ENCODE measurements at regions not wholly inside any gene's neighbourhood (a gene's known extent, or its start where the extent isn't known, plus 50 kb on each side); places are given as distances from the start of the nearest gene placed in this dataset.

DNA sequence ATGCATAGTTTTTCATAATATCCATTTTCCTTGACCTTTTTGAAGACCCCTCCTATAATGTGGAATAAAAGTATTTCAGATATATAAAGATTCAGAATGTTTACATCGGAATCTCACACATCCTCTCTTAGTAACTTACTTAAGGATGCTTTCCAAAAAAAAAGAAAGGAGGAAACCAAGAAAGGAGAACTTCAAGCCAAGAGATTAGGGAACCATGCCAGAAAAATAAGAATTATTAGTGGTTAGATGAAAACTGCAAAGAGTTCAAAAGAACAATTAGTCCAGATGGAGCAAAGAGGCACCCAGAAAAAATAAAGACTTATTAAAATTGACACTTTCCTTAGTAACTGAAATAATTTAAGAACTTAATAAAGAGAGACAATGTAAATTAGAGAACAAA lies 179.2 kb downstream of the DUSP6 start:
- no peak overlapping the region for H3K27ac Mint-ChIP-seq (ENCODE audit: low read depth)
- no peaks in the 10 kb centered on the region for H3K9me3 Mint-ChIP-seq
- H3K27me3 Mint-ChIP-seq, result no peaks in the 10 kb centered on the region
- ATAC-seq (replicated peaks; ENCODE audit: extremely low read depth, poor library complexity, severe bottlenecking) (no peak), DNase-seq (ENCODE audit: low spot score in 2 of 2) (no peak)
- H3K36me3 Mint-ChIP-seq (ENCODE audit: insufficient read depth), result no peaks in the 10 kb centered on the region
- H3K4me3 Mint-ChIP-seq, result no peak overlapping the region
- no peaks in the 10 kb centered on the region for H3K4me1 Mint-ChIP-seq

- Mint-ChIP-seq H3K36me3 (ENCODE audit: insufficient read depth) (no peaks in the 10 kb centered on the region), H3K27me3 (no peaks in the 10 kb centered on the region), H3K4me1 (no peaks in the 10 kb centered on the region), H3K27ac (ENCODE audit: low read depth) (no peak overlapping the region), H3K9me3 (no peaks in the 10 kb centered on the region), H3K4me3 (no peak overlapping the region)
- DNase-seq (ENCODE audit: low spot score in 2 of 2) (no peak), ATAC-seq (replicated peaks; ENCODE audit: extremely low read depth, poor library complexity, severe bottlenecking) (no peak)
These were observed 180.1 kb downstream of the DUSP6 start for GRCh38 chr12:89172224-89172623.

DNA sequence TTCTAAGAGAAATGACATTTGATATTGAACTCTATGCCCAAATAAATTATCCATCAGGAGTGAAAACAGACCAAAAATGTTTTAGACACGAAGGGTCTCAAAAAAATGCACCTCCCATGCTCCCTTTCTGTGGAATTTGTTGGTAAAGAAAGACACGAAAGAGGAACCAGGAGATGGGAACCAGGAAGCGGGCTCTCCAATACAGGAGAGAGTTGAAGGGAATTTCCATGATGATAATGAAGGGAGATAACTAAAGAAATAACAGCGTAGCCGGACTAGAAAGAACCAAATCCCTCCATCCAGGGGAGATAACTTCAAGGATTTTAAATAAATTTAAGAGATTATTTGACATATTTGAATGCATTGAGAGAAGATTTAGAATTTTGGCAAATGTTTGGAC lies 183.0 kb downstream of the DUSP6 start:
- no peak overlapping the region for H3K4me3 Mint-ChIP-seq
- H3K27ac Mint-ChIP-seq (ENCODE audit: low read depth), result no peak overlapping the region
- H3K9me3 Mint-ChIP-seq, result no peaks in the 10 kb centered on the region
- DNase-seq (ENCODE audit: low spot score in 2 of 2) (no peak), ATAC-seq (replicated peaks; ENCODE audit: extremely low read depth, poor library complexity, severe bottlenecking) (no peak)
- H3K36me3 Mint-ChIP-seq (ENCODE audit: insufficient read depth), result peaks cover 2% of the 10 kb centered on the region
- no peaks in the 10 kb centered on the region for H3K27me3 Mint-ChIP-seq
- H3K4me1 Mint-ChIP-seq, result no peaks in the 10 kb centered on the region

GRCh38 chr12:89167986-89168385 lies 184.3 kb downstream of the DUSP6 start:
- Mint-ChIP-seq H3K4me1 (no peaks in the 10 kb centered on the region), H3K27ac (ENCODE audit: low read depth) (no peak overlapping the region), H3K36me3 (ENCODE audit: insufficient read depth) (peaks cover 2% of the 10 kb centered on the region), H3K27me3 (no peaks in the 10 kb centered on the region), H3K4me3 (no peak overlapping the region), H3K9me3 (no peaks in the 10 kb centered on the region)
- DNase-seq (ENCODE audit: low spot score in 2 of 2), result no peak
- ATAC-seq (replicated peaks; ENCODE audit: extremely low read depth, poor library complexity, severe bottlenecking), result no peak

- Mint-ChIP-seq H3K36me3 (ENCODE audit: insufficient read depth) (peaks cover 2% of the 10 kb centered on the region), H3K27ac (ENCODE audit: low read depth) (no peak overlapping the region), H3K4me3 (no peak overlapping the region), H3K27me3 (no peaks in the 10 kb centered on the region), H3K9me3 (no peaks in the 10 kb centered on the region), H3K4me1 (no peaks in the 10 kb centered on the region)
- DNase-seq (ENCODE audit: low spot score in 2 of 2) (no peak), ATAC-seq (replicated peaks; ENCODE audit: extremely low read depth, poor library complexity, severe bottlenecking) (peak; percentile 22)
These were observed 185.8 kb downstream of the DUSP6 start for GRCh38 chr12:89166525-89166934.

- no peak overlapping the region for H3K4me3 Mint-ChIP-seq
- H3K27ac Mint-ChIP-seq (ENCODE audit: low read depth), result no peak overlapping the region
- H3K36me3 Mint-ChIP-seq (ENCODE audit: insufficient read depth), result peaks cover 2% of the 10 kb centered on the region
- ATAC-seq (replicated peaks; ENCODE audit: extremely low read depth, poor library complexity, severe bottlenecking) (no peak), DNase-seq (ENCODE audit: low spot score in 2 of 2) (no peak)
- no peaks in the 10 kb centered on the region for H3K4me1 Mint-ChIP-seq
- no peaks in the 10 kb centered on the region for H3K27me3 Mint-ChIP-seq
- H3K9me3 Mint-ChIP-seq, result no peaks in the 10 kb centered on the region
These were observed 186.2 kb downstream of the DUSP6 start for GRCh38 chr12:89166121-89166520.

DNA sequence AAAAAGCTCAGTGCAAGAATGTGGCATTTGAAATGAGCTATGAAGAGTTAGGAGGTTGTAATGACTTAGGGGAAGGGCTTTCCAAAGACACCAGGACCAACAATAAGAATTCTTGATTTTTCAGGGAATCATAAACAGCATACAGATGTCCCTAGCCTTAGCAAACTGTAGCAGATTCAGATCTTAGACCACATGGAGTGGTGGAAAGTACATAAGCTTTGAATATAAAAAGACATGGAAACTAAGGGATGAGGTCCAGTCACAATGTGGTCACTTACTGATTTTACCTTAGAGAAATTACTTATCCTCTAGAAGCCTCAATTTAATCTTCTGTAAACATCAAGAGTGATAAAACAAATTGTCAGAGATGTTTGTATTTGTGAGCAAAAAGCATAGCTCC lies 186.6 kb downstream of the DUSP6 start:
- no peak overlapping the region for H3K27ac Mint-ChIP-seq (ENCODE audit: low read depth)
- DNase-seq (ENCODE audit: low spot score in 2 of 2) (no peak), ATAC-seq (replicated peaks; ENCODE audit: extremely low read depth, poor library complexity, severe bottlenecking) (no peak)
- no peaks in the 10 kb centered on the region for H3K4me1 Mint-ChIP-seq
- H3K9me3 Mint-ChIP-seq, result no peaks in the 10 kb centered on the region
- no peak overlapping the region for H3K4me3 Mint-ChIP-seq
- no peaks in the 10 kb centered on the region for H3K27me3 Mint-ChIP-seq
- peaks cover 2% of the 10 kb centered on the region for H3K36me3 Mint-ChIP-seq (ENCODE audit: insufficient read depth)

- DNase-seq (ENCODE audit: low spot score in 2 of 2) (no peak), ATAC-seq (replicated peaks; ENCODE audit: extremely low read depth, poor library complexity, severe bottlenecking) (no peak)
- Mint-ChIP-seq H3K27ac (ENCODE audit: low read depth) (no peak overlapping the region), H3K4me1 (no peaks in the 10 kb centered on the region), H3K36me3 (ENCODE audit: insufficient read depth) (peaks cover 2% of the 10 kb centered on the region), H3K4me3 (no peak overlapping the region), H3K9me3 (no peaks in the 10 kb centered on the region), H3K27me3 (no peaks in the 10 kb centered on the region)
These were observed 188.4 kb downstream of the DUSP6 start for GRCh38 chr12:89163918-89164317.

- ATAC-seq (replicated peaks; ENCODE audit: extremely low read depth, poor library complexity, severe bottlenecking), result peak; percentile 43
- no peaks in the 10 kb centered on the region for H3K9me3 Mint-ChIP-seq
- H3K27ac Mint-ChIP-seq (ENCODE audit: low read depth), result no peak overlapping the region
- no peaks in the 10 kb centered on the region for H3K4me1 Mint-ChIP-seq
- no peak overlapping the region for H3K4me3 Mint-ChIP-seq
- peaks cover under 1% of the 10 kb centered on the region for H3K27me3 Mint-ChIP-seq
- H3K36me3 Mint-ChIP-seq (ENCODE audit: insufficient read depth), result peaks cover 2% of the 10 kb centered on the region
- no peak for DNase-seq (ENCODE audit: low spot score in 2 of 2)
These were observed 189.6 kb downstream of the DUSP6 start for GRCh38 chr12:89162589-89163261.

- H3K4me3 Mint-ChIP-seq, result no peak overlapping the region
- no peaks in the 10 kb centered on the region for H3K4me1 Mint-ChIP-seq
- peaks cover 2% of the 10 kb centered on the region for H3K36me3 Mint-ChIP-seq (ENCODE audit: insufficient read depth)
- H3K27me3 Mint-ChIP-seq, result peaks cover 7% of the 10 kb centered on the region
- ATAC-seq (replicated peaks; ENCODE audit: extremely low read depth, poor library complexity, severe bottlenecking), result no peak
- H3K9me3 Mint-ChIP-seq, result no peaks in the 10 kb centered on the region
- DNase-seq (ENCODE audit: low spot score in 2 of 2), result no peak
- no peak overlapping the region for H3K27ac Mint-ChIP-seq (ENCODE audit: low read depth)
These were observed 190.7 kb downstream of the DUSP6 start for GRCh38 chr12:89161557-89161956.

DNA sequence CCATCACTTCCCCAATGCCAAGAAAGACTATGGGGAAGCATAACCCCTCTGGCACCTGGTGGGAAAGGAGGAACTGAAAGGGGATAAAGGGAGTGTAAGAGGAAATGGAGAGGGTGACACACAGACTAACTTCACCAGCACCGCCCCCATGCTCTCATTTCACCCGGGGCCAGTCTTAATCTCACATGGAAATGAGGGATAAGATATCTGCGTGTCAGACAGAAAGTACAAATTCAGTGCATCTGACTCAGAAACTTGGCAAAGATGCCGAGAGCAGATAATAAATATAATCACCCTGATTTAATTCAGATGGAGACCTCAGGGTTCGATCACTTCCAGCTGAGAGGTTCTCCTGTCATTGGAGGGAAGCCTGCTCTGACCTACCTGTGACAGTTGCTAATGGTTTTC lies 191.6 kb downstream of the DUSP6 start:
- H3K36me3 Mint-ChIP-seq (ENCODE audit: insufficient read depth), result peaks cover 2% of the 10 kb centered on the region
- ATAC-seq (replicated peaks; ENCODE audit: extremely low read depth, poor library complexity, severe bottlenecking) (no peak), DNase-seq (ENCODE audit: low spot score in 2 of 2) (no peak)
- no peak overlapping the region for H3K4me3 Mint-ChIP-seq
- H3K27ac Mint-ChIP-seq (ENCODE audit: low read depth), result no peak overlapping the region
- no peaks in the 10 kb centered on the region for H3K4me1 Mint-ChIP-seq
- no peaks in the 10 kb centered on the region for H3K9me3 Mint-ChIP-seq
- H3K27me3 Mint-ChIP-seq, result peaks cover 7% of the 10 kb centered on the region

GRCh38 chr12:89157413-89157812 lies 194.9 kb downstream of the DUSP6 start:
- ATAC-seq (replicated peaks; ENCODE audit: extremely low read depth, poor library complexity, severe bottlenecking) (no peak), DNase-seq (ENCODE audit: low spot score in 2 of 2) (no peak)
- no peak overlapping the region for H3K4me3 Mint-ChIP-seq
- no peaks in the 10 kb centered on the region for H3K4me1 Mint-ChIP-seq
- H3K9me3 Mint-ChIP-seq, result no peaks in the 10 kb centered on the region
- peaks cover 7% of the 10 kb centered on the region for H3K27me3 Mint-ChIP-seq
- H3K27ac Mint-ChIP-seq (ENCODE audit: low read depth), result no peak overlapping the region
- H3K36me3 Mint-ChIP-seq (ENCODE audit: insufficient read depth), result no peaks in the 10 kb centered on the region

- ATAC-seq (replicated peaks; ENCODE audit: extremely low read depth, poor library complexity, severe bottlenecking), result no peak
These were observed 195.4 kb downstream of the DUSP6 start for GRCh38 chr12:89156862-89157262.

More at GRCh38 chr12:89156862-89157262, 195.4 kb downstream of the DUSP6 start:
- no peak for DNase-seq (ENCODE audit: low spot score in 2 of 2)
- H3K4me3 Mint-ChIP-seq, result no peak overlapping the region
- H3K27me3 Mint-ChIP-seq, result peaks cover 7% of the 10 kb centered on the region
- H3K9me3 Mint-ChIP-seq, result no peaks in the 10 kb centered on the region
- no peaks in the 10 kb centered on the region for H3K36me3 Mint-ChIP-seq (ENCODE audit: insufficient read depth)
- H3K27ac Mint-ChIP-seq (ENCODE audit: low read depth), result no peak overlapping the region
- H3K4me1 Mint-ChIP-seq, result no peaks in the 10 kb centered on the region
